ENCODE measurements at regions not wholly inside any gene's neighbourhood (a gene's known extent, or its start where the extent isn't known, plus 50 kb on each side); places are given as distances from the start of the nearest gene placed in this dataset.

GRCh38 chr11:106152013-106152412, 74.6 kb downstream of the AASDHPPT start:
- H3K27me3 ChIP-seq (ENCODE audit: insufficient read depth, low read length) = no peaks in the 10 kb centered on the region
- intact Hi-C loops (cut with micrococcal nuclease) = no loop called here
- H3K4me3 ChIP-seq (replicated peaks in 1 of 2; ENCODE audit: low read depth in 1 of 2, low read length in 2 of 2) = no peak overlapping the region
- ChIA-PET POLR2A (no interaction called here), CTCF (interaction anchor here (1.0 kb wide), 1 partner anchor 163 kb away, joined by 3 read pairs; no protein-coding TSS in a partner anchor), RAD21 (ENCODE audit: low non-redundant PET in 1 of 2, low total read pairs in 2 of 2, uncharacterized antibody in 2 of 2, unreplicated experiment in 2 of 2) (no interaction called here)
- H4K20me1 ChIP-seq (ENCODE audit: insufficient read depth) = no peaks in the 10 kb centered on the region
- H3K27ac ChIP-seq (ENCODE audit: low read depth, low read length) = no peak overlapping the region
- no peak overlapping the region for H3K9ac ChIP-seq (ENCODE audit: low read length)
- TF ChIP-seq FOSL1 (IDR thresholded peaks at IDR 0.05; ENCODE audit: low read depth) (no peak), CTCF (IDR thresholded peaks at IDR 0.05 in 2 of 3, conservative IDR thresholded peaks at IDR 0.05 in 1 of 3; ENCODE audit: borderline replicate concordance in 1 of 3, insufficient read depth in 1 of 3, low read depth in 2 of 3, low read length in 2 of 3) (peak in 2 of 3 experiments; percentile 18 to 26; a peak in 1 of 6 replicates)
- BruUV-seq (replicated peaks) = no TSS peak
- H2AFZ ChIP-seq (ENCODE audit: low read depth, low read length, poor library complexity, severe bottlenecking) = peak overlapping the region; percentile 16
- H3K79me2 ChIP-seq (ENCODE audit: insufficient read depth, low read length) = no peaks in the 10 kb centered on the region
- peaks cover 0 to 2% of the 10 kb centered on the region in 2 experiments; a peak in 2 of 4 replicates for H3K9me3 ChIP-seq (ENCODE audit: control insufficient read depth in 1 of 2, insufficient read depth in 1 of 2, low read depth in 1 of 2, low read length in 2 of 2)
- DNase-seq (ENCODE audit: low read depth, low spot score) (no peak), ATAC-seq (peak; percentile 58)
- H3K9me2 ChIP-seq (ENCODE audit: insufficient read depth) = no peaks in the 10 kb centered on the region
- H3K4me2 ChIP-seq (ENCODE audit: low read length) = no peak overlapping the region
- H3K4me1 ChIP-seq (ENCODE audit: control insufficient read depth in 1 of 2, insufficient read depth in 2 of 2, low read length in 2 of 2) = no peaks in the 10 kb centered on the region
- H3K36me3 ChIP-seq (ENCODE audit: control insufficient read depth in 1 of 2, insufficient read depth in 2 of 2, low read length in 2 of 2) = no peaks in the 10 kb centered on the region

GRCh38 chr11:106152824-106153223, 75.4 kb downstream of the AASDHPPT start:
- Histone ChIP-seq H3K27ac (ENCODE audit: low read depth, low read length) (no peak overlapping the region), H3K79me2 (ENCODE audit: insufficient read depth, low read length) (no peaks in the 10 kb centered on the region), H3K27me3 (ENCODE audit: insufficient read depth, low read length) (no peaks in the 10 kb centered on the region), H3K9ac (ENCODE audit: low read length) (no peak overlapping the region), H3K36me3 (ENCODE audit: control insufficient read depth in 1 of 2, insufficient read depth in 2 of 2, low read length in 2 of 2) (no peaks in the 10 kb centered on the region), H4K20me1 (ENCODE audit: insufficient read depth) (no peaks in the 10 kb centered on the region), H3K4me1 (ENCODE audit: control insufficient read depth in 1 of 2, insufficient read depth in 2 of 2, low read length in 2 of 2) (no peaks in the 10 kb centered on the region), H3K9me2 (ENCODE audit: insufficient read depth) (no peaks in the 10 kb centered on the region), H3K4me3 (replicated peaks in 1 of 2; ENCODE audit: low read depth in 1 of 2, low read length in 2 of 2) (no peak overlapping the region), H3K9me3 (ENCODE audit: control insufficient read depth in 1 of 2, insufficient read depth in 1 of 2, low read depth in 1 of 2, low read length in 2 of 2) (no peaks in the 10 kb centered on the region), H3K4me2 (ENCODE audit: low read length) (no peak overlapping the region), H2AFZ (ENCODE audit: low read depth, low read length, poor library complexity, severe bottlenecking) (no peak overlapping the region)
- no TSS peak for BruUV-seq (replicated peaks)
- no peak for TF ChIP-seq ZFX (IDR thresholded peaks at IDR 0.05)
- no peak for TF ChIP-seq SIN3A (IDR thresholded peaks at IDR 0.05; ENCODE audit: low read depth)
- no peak for TF ChIP-seq RAD21 (IDR thresholded peaks at IDR 0.05; ENCODE audit: low read depth)
- TF ChIP-seq EZH2 (IDR thresholded peaks at IDR 0.05) = no peak
- no peak for TF ChIP-seq ATF3 (IDR thresholded peaks at IDR 0.05)
- no peak for TF ChIP-seq CEBPB (IDR thresholded peaks at IDR 0.05; ENCODE audit: low read depth)
- TF ChIP-seq POLR2AphosphoS5 (IDR thresholded peaks at IDR 0.05; ENCODE audit: low read depth, low read length) = no peak
- TF ChIP-seq ZBTB33 (IDR thresholded peaks at IDR 0.05; ENCODE audit: extremely low read depth, insufficient replicate concordance, low read length) = no peak
- TF ChIP-seq JUND (IDR thresholded peaks at IDR 0.05) = no peak
- no peak for TF ChIP-seq MAX (IDR thresholded peaks at IDR 0.05)
- TF ChIP-seq ELF1 (IDR thresholded peaks at IDR 0.05; ENCODE audit: borderline replicate concordance, low read depth) = no peak
- TF ChIP-seq ZNF274 (IDR thresholded peaks at IDR 0.05; ENCODE audit: low read depth, low read length) = no peak
- DNase-seq (ENCODE audit: low read depth, low spot score) = no peak
- CTCF ChIA-PET = interaction anchor here (0.6 to 1.0 kb wide), 2 partner anchors 19 to 162 kb away, joined by 3 read pairs; no protein-coding TSS in a partner anchor
- no peak for ATAC-seq
- RAD21 ChIA-PET (ENCODE audit: low non-redundant PET in 1 of 2, low total read pairs in 2 of 2, uncharacterized antibody in 2 of 2, unreplicated experiment in 2 of 2) = no interaction called here
- POLR2A ChIA-PET = no interaction called here
- intact Hi-C loops (cut with micrococcal nuclease) = no loop called here
